Esophagus muscularis mucosa (tissue), 3 donors: ENCODE measurements at regions not wholly inside any gene's neighbourhood (a gene's known extent, or its start where the extent isn't known, plus 50 kb on each side); places are given as distances from the start of the nearest gene placed in this dataset.

Source experiments
- EP300 ChIP-seq: sonication (generic); formaldehyde crosslinking; IDR thresholded peaks from one replicate; pipeline ENCODE4 v1.6.1; 2017; ENCODE audit warnings: antibody characterized with exemption
- POLR2A ChIP-seq: fragments of 450-650 bp; IDR thresholded peaks from one replicate; pipeline ENCODE4 v1.6.1; 2017; ENCODE audit warnings: antibody characterized with exemption, moderate library complexity, mild to moderate bottlenecking, low read depth
- POLR2AphosphoS5 ChIP-seq, 2 donors: sonication (generic); formaldehyde crosslinking; IDR thresholded peaks; one replicate each; pipeline ENCODE4 v1.6.1; 2017; ENCODE audit warnings: antibody characterized with exemption in 2 of 2

DNA sequence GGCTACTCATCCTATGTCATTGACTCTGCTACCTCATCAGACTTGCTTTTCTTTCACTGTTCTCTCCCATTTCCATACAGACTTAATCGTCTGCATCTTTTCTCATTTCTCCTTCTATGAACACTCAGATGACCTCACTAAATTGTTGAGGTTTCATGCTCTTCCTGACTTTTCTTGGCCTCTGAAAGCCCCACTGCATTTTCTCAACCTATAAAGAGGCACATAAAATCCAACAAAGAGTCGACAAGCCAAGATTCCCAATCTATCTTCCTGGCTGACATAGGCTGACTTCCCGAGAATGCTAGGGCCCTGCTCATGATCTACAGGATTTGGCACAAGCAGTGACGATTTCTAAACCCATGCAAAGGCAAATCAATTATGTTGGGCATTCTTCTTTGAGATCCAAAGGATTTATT lies 280.8 kb upstream of the DPYD start:
- TF ChIP-seq POLR2AphosphoS5 (IDR thresholded peaks at IDR 0.05) (no peak), POLR2A (no peak), EP300 (no peak)
